Erythroblast (primary cell): ENCODE measurements at regions not wholly inside any gene's neighbourhood (a gene's known extent, or its start where the extent isn't known, plus 50 kb on each side); places are given as distances from the start of the nearest gene placed in this dataset.

ENCODE experiments used
- GATA1 ChIP-seq: IDR thresholded peaks from 2 replicates; pipeline ENCODE4 v1.6.1; 2011; ENCODE audit warnings: low read depth, mild to moderate bottlenecking, control low read depth, low read length, moderate library complexity
- POLR2A ChIP-seq: IDR thresholded peaks from 2 replicates; pipeline ENCODE4 v1.6.1; 2011; ENCODE audit warnings: mild to moderate bottlenecking, low read length

DNA sequence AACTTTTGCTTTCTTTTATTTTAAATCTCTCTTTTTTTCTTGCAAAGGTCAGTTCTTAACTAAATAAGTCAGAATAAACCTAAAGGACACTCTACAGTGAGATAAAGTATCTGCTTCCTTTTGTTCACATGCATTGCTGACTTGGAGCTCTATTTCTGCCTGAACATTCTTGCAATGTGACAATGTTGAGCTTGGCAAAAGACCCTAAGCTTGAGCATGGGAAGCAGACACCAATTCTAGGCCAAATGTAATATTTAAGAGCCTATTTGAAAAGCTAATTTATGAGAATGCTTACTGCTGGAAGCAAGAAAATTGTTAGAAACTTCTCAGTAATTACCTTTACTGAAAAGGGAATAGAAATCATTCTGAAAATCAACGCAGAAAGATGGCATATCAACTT, 556.2 kb downstream of the CBLN4 start:
- TF ChIP-seq POLR2A, result no peak
- TF ChIP-seq GATA1, result no peak
